HG02884 (cell line): ENCODE measurements at regions not wholly inside any gene's neighbourhood (a gene's known extent, or its start where the extent isn't known, plus 50 kb on each side); places are given as distances from the start of the nearest gene placed in this dataset.

Experiments
- ATAC-seq: cut with Tn5 transposase; IDR thresholded peaks from one replicate; pipeline ENCODE4 v1.9.1; 2021; ENCODE audit warnings: mild to moderate bottlenecking, moderate library complexity; ENCODE audit not compliant: unreplicated experiment

GRCh38 chr6:155738602-155739105 lies 283.0 kb upstream of the NOX3 start:
- no peak for ATAC-seq

GRCh38 chr6:155717374-155717773 lies 261.7 kb upstream of the NOX3 start:
- ATAC-seq = no peak

GRCh38 chr6:155710704-155711103 lies 255.1 kb upstream of the NOX3 start:
- no peak for ATAC-seq

GRCh38 chr6:155709262-155709661 lies 253.6 kb upstream of the NOX3 start:
- no peak for ATAC-seq

- no peak for ATAC-seq
Observed at GRCh38 chr6:155708100-155708499, 252.5 kb upstream of the NOX3 start.

- ATAC-seq = no peak
Observed at GRCh38 chr6:155706806-155707205, 251.2 kb upstream of the NOX3 start.

GRCh38 chr6:155706341-155706740 lies 250.7 kb upstream of the NOX3 start:
- no peak for ATAC-seq

GRCh38 chr6:155701342-155701741 lies 245.7 kb upstream of the NOX3 start:
- no peak for ATAC-seq

GRCh38 chr6:155695495-155695894 lies 239.9 kb upstream of the NOX3 start:
- no peak for ATAC-seq

GRCh38 chr6:155694419-155694790 lies 238.8 kb upstream of the NOX3 start:
- ATAC-seq = no peak

GRCh38 chr6:155693573-155694418 lies 238.2 kb upstream of the NOX3 start:
- ATAC-seq = no peak

GRCh38 chr6:155690820-155691219 lies 235.2 kb upstream of the NOX3 start:
- ATAC-seq = no peak

- no peak for ATAC-seq
Observed at GRCh38 chr6:155687645-155688044, 232.0 kb upstream of the NOX3 start.

- no peak for ATAC-seq
Observed at GRCh38 chr6:155684416-155685196, 229.0 kb upstream of the NOX3 start.

- ATAC-seq = no peak
Observed at GRCh38 chr6:155678361-155678760, 222.7 kb upstream of the NOX3 start.

- no peak for ATAC-seq
Observed at GRCh38 chr6:155676346-155676745, 220.7 kb upstream of the NOX3 start.

GRCh38 chr6:155670655-155671054 lies 215.0 kb upstream of the NOX3 start:
- ATAC-seq = no peak

- no peak for ATAC-seq
Observed at GRCh38 chr6:155660251-155660977, 204.8 kb upstream of the NOX3 start.

- ATAC-seq = no peak
Observed at GRCh38 chr6:155656024-155656423, 200.4 kb upstream of the NOX3 start.

GRCh38 chr6:155654474-155654873 lies 198.8 kb upstream of the NOX3 start:
- ATAC-seq = no peak

- no peak for ATAC-seq
Observed at GRCh38 chr6:155648301-155648700, 192.7 kb upstream of the NOX3 start.
